Naive thymus-derived CD8-positive, alpha-beta T cell (primary cell): ENCODE measurements at regions not wholly inside any gene's neighbourhood (a gene's known extent, or its start where the extent isn't known, plus 50 kb on each side); places are given as distances from the start of the nearest gene placed in this dataset.

ENCODE experiments used
- ATAC-seq, 2 donors: fragments of 150-1000 bp; cut with Tn5 transposase in 1 of 2; sonication (Bioruptor Pico), chemical (Tn5 transposase) in 1 of 2; 1 replicate in 1 of 2; 2 replicates in 1 of 2; pipeline ENCODE4 v1.10.0; 2021; ENCODE audit warnings: mild to moderate bottlenecking in 2 of 2, moderate library complexity in 2 of 2
- POLR2A ChIA-PET: fragments of 350-600 bp; sonication (Branson Sonifier 250); formaldehyde crosslinking; loops from one replicate; lab custom pipeline; 2021; ENCODE audit warnings: antibody characterized with exemption; lab: Charles Lee
- DNase-seq, 10 donors: peaks; one replicate each; pipeline versions ENCODE4 v3.0.0 to v3.0.0-alpha.2; 2020 to 2022
- H3K27ac Mint-ChIP-seq, 10 donors: one replicate each; pipeline ENCODE4 v1.8.0; 2020 to 2022; ENCODE audit warnings: mild to moderate bottlenecking in 10 of 10, mixed read lengths in 10 of 10, moderate library complexity in 4 of 10, inconsistent platforms in 1 of 10
- H3K27me3 Mint-ChIP-seq, 5 donors: one replicate each; pipeline ENCODE4 v1.8.0; 2021 to 2022; ENCODE audit warnings: mixed read lengths in 5 of 5
- H3K36me3 Mint-ChIP-seq, 3 donors: one replicate each; pipeline ENCODE4 v1.8.0; 2020 to 2022; ENCODE audit warnings: mixed read lengths in 3 of 3, mild to moderate bottlenecking in 2 of 3, inconsistent platforms in 1 of 3
- H3K4me1 Mint-ChIP-seq, 4 donors: one replicate each; pipeline ENCODE4 v1.8.0; 2021 to 2022; ENCODE audit warnings: mixed read lengths in 4 of 4
- H3K4me3 Mint-ChIP-seq, 10 donors: one replicate each; pipeline ENCODE4 v1.8.0; 2020 to 2022; ENCODE audit warnings: mild to moderate bottlenecking in 10 of 10, mixed read lengths in 10 of 10, moderate library complexity in 6 of 10, inconsistent platforms in 1 of 10
- H3K9me3 Mint-ChIP-seq, 9 donors: one replicate each; pipeline ENCODE4 v1.8.0; 2020 to 2022; ENCODE audit warnings: mixed read lengths in 9 of 9, mild to moderate bottlenecking in 3 of 9, inconsistent platforms in 1 of 9, moderate library complexity in 1 of 9

- H3K4me3 Mint-ChIP-seq = no peak overlapping the region
- ATAC-seq (no peak), DNase-seq (no peak)
- H3K27ac Mint-ChIP-seq = peak overlapping the region in 1 of 10 donors; percentile 42
- no peaks in the 10 kb centered on the region for H3K36me3 Mint-ChIP-seq
- H3K27me3 Mint-ChIP-seq = peaks cover 0 to 11% (median 0%) of the 10 kb centered on the region in 5 donors
- POLR2A ChIA-PET = no interaction called here
- peaks cover 4 to 21% (median 16%) of the 10 kb centered on the region in 4 donors for H3K4me1 Mint-ChIP-seq
- H3K9me3 Mint-ChIP-seq = no peaks in the 10 kb centered on the region
These were observed 146.7 kb downstream of the DNAJB6 start for GRCh38 chr7:157483515-157483914.

GRCh38 chr7:157483971-157484410 lies 147.2 kb downstream of the DNAJB6 start:
- ATAC-seq (no peak), DNase-seq (no peak)
- Mint-ChIP-seq H3K4me3 (no peak overlapping the region), H3K4me1 (peaks cover 4 to 18% (median 12%) of the 10 kb centered on the region in 4 donors), H3K27ac (no peak overlapping the region), H3K27me3 (peaks cover 0 to 11% (median 0%) of the 10 kb centered on the region in 5 donors), H3K9me3 (no peaks in the 10 kb centered on the region), H3K36me3 (no peaks in the 10 kb centered on the region)
- POLR2A ChIA-PET = no interaction called here

GRCh38 chr7:157484411-157485081 lies 147.7 kb downstream of the DNAJB6 start:
- Mint-ChIP-seq H3K4me1 (peaks cover 4 to 14% (median 8%) of the 10 kb centered on the region in 4 donors), H3K9me3 (no peaks in the 10 kb centered on the region), H3K27ac (peak overlapping the region in 1 of 10 donors; percentile 65), H3K27me3 (peaks cover 0 to 11% (median 0%) of the 10 kb centered on the region in 5 donors), H3K4me3 (peak overlapping the region in 1 of 10 donors; percentile 26), H3K36me3 (no peaks in the 10 kb centered on the region)
- ATAC-seq (no peak), DNase-seq (no peak)
- POLR2A ChIA-PET = no interaction called here

- POLR2A ChIA-PET = interaction anchor here (1.1 to 1.2 kb wide), 2 partner anchors 8 to 14 kb away, joined by 4 to 5 read pairs; no protein-coding TSS in a partner anchor
- Mint-ChIP-seq H3K4me3 (peak overlapping the region in 1 of 10 donors; percentile 4), H3K27ac (peak overlapping the region in 4 of 10 donors; percentile 41 to 60 (median 49)), H3K4me1 (peaks cover 4 to 21% (median 13%) of the 10 kb centered on the region in 4 donors), H3K9me3 (no peaks in the 10 kb centered on the region), H3K27me3 (peaks cover 0 to 11% (median 0%) of the 10 kb centered on the region in 5 donors), H3K36me3 (no peaks in the 10 kb centered on the region)
- peak in 1 of 2 donors; percentile 33 for ATAC-seq
- DNase-seq = peak in 1 of 10 donors; percentile 18
These were observed 148.6 kb downstream of the DNAJB6 start for GRCh38 chr7:157485361-157485831.

GRCh38 chr7:157486007-157486755 lies 149.4 kb downstream of the DNAJB6 start:
- Mint-ChIP-seq H3K27ac (peak overlapping the region in 3 of 10 donors; percentile 33 to 73 (median 47)), H3K27me3 (peaks cover 0 to 11% (median 0%) of the 10 kb centered on the region in 5 donors), H3K4me3 (no peak overlapping the region), H3K9me3 (peaks cover 0 to 7% (median 2%) of the 10 kb centered on the region in 9 donors), H3K36me3 (no peaks in the 10 kb centered on the region), H3K4me1 (peaks cover 6 to 29% (median 21%) of the 10 kb centered on the region in 4 donors)
- no peak for ATAC-seq
- POLR2A ChIA-PET = interaction anchor here (0.6 to 1.2 kb wide), 3 partner anchors 9 to 17 kb away, joined by 3 to 5 read pairs (median 4); no protein-coding TSS in a partner anchor
- no peak for DNase-seq

- peak overlapping the region in 3 of 10 donors; percentile 41 to 73 (median 44) for H3K27ac Mint-ChIP-seq
- peak overlapping the region in 1 of 10 donors; percentile 20 for H3K4me3 Mint-ChIP-seq
- peaks cover 0 to 11% (median 0%) of the 10 kb centered on the region in 5 donors for H3K27me3 Mint-ChIP-seq
- POLR2A ChIA-PET = interaction anchor here (0.6 kb wide), 1 partner anchor 16 kb away, joined by 3 read pairs; no protein-coding TSS in a partner anchor
- H3K36me3 Mint-ChIP-seq = peaks cover 0 to under 1% (median under 1%) of the 10 kb centered on the region in 3 donors
- ATAC-seq = no peak
- H3K9me3 Mint-ChIP-seq = peaks cover 0 to 9% (median 4%) of the 10 kb centered on the region in 9 donors
- peaks cover 6 to 31% (median 27%) of the 10 kb centered on the region in 4 donors for H3K4me1 Mint-ChIP-seq
- DNase-seq = no peak
These were observed 150.4 kb downstream of the DNAJB6 start for GRCh38 chr7:157487046-157487770.

GRCh38 chr7:157488281-157488680 lies 151.5 kb downstream of the DNAJB6 start:
- no peak for DNase-seq
- Mint-ChIP-seq H3K27ac (no peak overlapping the region), H3K36me3 (peaks cover 0 to 4% (median 2%) of the 10 kb centered on the region in 3 donors), H3K4me1 (peaks cover 8 to 34% (median 33%) of the 10 kb centered on the region in 4 donors), H3K9me3 (peaks cover 0 to 13% (median 8%) of the 10 kb centered on the region in 9 donors), H3K27me3 (peaks cover 0 to 11% (median 5%) of the 10 kb centered on the region in 5 donors), H3K4me3 (no peak overlapping the region)
- POLR2A ChIA-PET = interaction anchor here (0.5 to 2.5 kb wide), 5 partner anchors 11 to 234 kb away, joined by 3 to 9 read pairs (median 5); no protein-coding TSS in a partner anchor
- no peak for ATAC-seq

GRCh38 chr7:157488966-157489365 lies 152.2 kb downstream of the DNAJB6 start:
- Mint-ChIP-seq H3K27me3 (peaks cover 2 to 15% (median 8%) of the 10 kb centered on the region in 5 donors), H3K4me1 (peaks cover 10 to 39% (median 35%) of the 10 kb centered on the region in 4 donors), H3K4me3 (no peak overlapping the region), H3K27ac (no peak overlapping the region), H3K36me3 (peaks cover 0 to 4% (median 2%) of the 10 kb centered on the region in 3 donors), H3K9me3 (peaks cover 0 to 14% (median 8%) of the 10 kb centered on the region in 9 donors)
- POLR2A ChIA-PET = interaction anchor here (1.8 to 2.5 kb wide), 3 partner anchors 12 to 18 kb away, joined by 5 to 9 read pairs (median 7); no protein-coding TSS in a partner anchor
- ATAC-seq (no peak), DNase-seq (no peak)
